ENCODE measurements at regions not wholly inside any gene's neighbourhood (a gene's known extent, or its start where the extent isn't known, plus 50 kb on each side); places are given as distances from the start of the nearest gene placed in this dataset.

DNA sequence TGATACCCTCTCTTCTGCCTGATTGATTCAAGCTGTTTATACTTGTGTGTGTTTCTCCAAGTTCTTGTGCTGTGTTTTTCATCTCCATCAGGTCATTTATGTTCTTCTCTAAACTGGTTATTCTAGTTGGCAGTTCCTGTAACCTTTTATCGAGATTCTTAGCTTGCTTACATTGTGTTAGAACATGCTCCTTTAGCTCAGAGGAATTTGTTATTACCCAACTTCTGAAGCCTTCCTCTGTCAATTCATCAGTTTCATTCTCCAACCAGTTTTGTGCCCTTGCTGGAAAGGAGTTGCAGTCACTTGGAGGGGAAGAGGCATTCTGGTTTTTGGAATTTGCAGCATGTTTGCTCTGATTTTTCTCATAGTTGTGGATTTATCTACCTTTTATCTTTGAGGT, 126.2 kb upstream of the FTMT start:
- TF ChIP-seq, protein P1, sequence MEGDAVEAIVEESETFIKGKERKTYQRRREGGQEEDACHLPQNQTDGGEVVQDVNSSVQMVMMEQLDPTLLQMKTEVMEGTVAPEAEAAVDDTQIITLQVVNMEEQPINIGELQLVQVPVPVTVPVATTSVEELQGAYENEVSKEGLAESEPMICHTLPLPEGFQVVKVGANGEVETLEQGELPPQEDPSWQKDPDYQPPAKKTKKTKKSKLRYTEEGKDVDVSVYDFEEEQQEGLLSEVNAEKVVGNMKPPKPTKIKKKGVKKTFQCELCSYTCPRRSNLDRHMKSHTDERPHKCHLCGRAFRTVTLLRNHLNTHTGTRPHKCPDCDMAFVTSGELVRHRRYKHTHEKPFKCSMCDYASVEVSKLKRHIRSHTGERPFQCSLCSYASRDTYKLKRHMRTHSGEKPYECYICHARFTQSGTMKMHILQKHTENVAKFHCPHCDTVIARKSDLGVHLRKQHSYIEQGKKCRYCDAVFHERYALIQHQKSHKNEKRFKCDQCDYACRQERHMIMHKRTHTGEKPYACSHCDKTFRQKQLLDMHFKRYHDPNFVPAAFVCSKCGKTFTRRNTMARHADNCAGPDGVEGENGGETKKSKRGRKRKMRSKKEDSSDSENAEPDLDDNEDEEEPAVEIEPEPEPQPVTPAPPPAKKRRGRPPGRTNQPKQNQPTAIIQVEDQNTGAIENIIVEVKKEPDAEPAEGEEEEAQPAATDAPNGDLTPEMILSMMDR (IDR thresholded peaks at IDR 0.05): no peak
- no peak for TF ChIP-seq EZH2 (IDR thresholded peaks at IDR 0.05)

All from neural progenitor cell (in vitro differentiated cells).